Umbilical cord (tissue), 1 donor: ENCODE measurements at regions not wholly inside any gene's neighbourhood (a gene's known extent, or its start where the extent isn't known, plus 50 kb on each side); places are given as distances from the start of the nearest gene placed in this dataset.

Source experiments
- DNase-seq: peaks from one replicate; pipeline ENCODE4 v3.0.0-alpha.2; 2015; ENCODE audit warnings: low spot score

DNA sequence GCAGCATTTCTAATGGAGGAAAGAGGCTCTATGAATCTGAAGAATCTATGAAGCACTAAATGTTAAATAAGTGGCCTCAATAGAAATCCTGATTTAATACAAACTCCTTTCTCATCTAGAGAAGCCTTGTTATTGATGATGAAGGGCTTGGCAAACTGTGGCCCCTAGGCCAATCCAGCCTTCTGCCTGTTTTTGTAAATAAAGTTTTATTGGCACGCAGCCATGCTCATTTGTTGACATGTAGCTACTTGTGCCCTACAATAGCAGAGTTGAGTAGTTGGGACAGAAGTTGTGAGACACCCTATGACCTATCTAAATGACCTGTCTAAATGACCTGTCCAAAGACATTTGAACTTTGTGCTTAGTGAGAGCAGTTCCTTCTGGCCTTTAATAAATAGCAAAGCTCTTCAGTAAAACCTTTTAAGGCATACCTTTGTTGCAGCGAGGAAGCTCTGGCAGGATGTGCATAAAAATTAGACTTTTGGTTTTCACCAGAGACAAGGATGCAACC is 484.4 kb upstream of the SPRED2 start:
- no peak for DNase-seq

DNA sequence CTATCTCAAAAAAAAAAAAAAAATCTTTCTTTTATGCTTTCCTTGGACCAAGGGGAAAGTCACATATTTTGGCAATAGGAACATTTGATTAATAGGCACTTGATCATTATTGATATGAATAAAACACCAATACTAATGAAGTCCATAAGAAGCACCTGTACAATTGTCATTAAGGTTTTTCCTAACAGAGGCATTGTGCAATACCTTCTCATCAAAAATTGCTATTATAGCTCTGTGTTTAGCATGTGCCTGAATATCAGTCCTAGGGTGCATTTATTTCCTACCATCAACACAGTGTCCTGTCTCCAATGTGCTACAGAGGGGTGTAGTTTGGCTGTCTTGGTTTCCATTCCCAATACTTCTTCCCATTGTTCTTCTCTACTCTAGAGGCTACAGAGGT is 483.8 kb upstream of the SPRED2 start:
- DNase-seq = no peak

DNA sequence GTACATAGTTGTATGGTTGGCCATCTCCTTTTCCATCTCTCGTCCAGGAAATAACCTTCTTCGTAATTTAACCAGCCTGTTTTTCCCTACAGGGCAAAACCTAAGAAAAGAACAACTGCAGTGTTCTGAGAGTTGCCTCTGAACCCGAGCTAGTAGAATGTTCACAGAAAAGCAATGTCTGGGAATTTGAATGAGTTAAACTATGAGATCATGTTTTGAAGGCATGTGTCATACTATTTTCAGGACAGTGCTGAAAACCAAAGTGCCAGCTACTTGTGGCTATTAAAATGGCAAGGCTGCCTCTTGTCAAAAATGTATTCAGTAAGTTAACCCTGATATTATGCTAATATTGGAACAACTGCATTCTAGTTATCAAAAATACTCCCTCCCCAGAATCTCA is 482.9 kb upstream of the SPRED2 start:
- no peak for DNase-seq

DNA sequence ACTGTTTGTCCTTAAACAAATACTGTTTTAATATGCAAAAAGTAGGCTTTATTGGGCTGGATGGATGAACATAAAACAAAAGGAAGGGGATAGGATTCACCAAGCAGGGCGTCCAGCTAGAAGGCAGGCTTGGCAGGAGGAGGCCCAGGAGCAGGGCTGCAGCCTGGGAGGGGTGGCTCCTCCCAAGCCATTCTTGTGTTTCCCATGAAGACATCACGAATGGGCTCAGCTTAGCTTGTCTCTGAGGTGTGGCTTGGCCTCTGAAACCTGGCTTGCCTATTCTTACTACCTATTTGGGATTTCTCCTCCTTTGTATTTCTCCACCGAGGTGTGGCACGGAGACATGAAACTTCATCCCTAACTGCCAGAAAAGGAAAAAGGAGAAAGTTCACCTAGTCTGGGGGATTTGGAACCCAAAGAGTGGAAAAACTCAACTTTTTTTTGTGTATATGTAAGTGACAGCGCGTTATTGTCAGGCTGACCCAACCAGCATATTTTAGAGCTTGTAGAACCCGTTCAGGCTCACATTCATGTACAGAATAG is 481.9 kb upstream of the SPRED2 start:
- no peak for DNase-seq

DNA sequence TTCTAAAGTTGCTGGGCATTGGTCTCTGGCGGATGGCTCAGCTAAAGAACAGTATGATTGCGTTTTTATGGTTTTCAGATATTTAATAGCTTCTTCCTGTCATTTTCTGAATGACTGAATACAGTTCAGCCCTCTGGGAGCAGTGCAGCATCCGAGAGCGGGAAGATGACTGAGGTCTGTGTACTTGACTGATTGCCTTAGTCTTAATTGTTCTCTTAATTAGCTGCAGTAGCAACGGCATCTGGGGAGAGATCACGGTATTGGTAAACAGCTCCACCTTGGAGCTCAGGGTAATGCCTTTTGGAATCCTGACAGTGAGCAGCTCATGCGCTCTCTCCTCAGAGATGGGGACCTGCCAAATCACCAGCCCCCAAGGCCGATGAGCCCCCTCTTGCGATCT is 481.4 kb upstream of the SPRED2 start:
- no peak for DNase-seq

DNA sequence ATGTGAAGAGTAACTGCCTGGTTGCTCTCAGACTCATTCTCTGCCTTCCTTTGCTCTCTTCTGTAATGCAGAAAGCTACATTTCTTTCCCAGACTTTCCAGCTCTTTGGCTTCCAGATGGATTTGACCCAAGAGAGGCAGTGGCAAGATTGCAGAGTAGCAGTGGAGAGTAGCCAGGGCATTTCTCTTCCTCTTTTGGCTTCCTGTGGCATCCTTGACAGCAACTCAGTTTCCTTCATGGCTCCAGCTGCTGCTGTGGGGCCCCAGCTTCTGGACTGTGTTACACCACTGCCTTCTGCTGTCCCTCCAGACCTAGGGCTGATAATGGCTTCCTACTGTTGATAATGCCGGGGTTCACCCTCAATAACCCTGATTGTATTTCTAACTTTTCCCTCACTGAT is 469.4 kb upstream of the SPRED2 start:
- DNase-seq = no peak

DNA sequence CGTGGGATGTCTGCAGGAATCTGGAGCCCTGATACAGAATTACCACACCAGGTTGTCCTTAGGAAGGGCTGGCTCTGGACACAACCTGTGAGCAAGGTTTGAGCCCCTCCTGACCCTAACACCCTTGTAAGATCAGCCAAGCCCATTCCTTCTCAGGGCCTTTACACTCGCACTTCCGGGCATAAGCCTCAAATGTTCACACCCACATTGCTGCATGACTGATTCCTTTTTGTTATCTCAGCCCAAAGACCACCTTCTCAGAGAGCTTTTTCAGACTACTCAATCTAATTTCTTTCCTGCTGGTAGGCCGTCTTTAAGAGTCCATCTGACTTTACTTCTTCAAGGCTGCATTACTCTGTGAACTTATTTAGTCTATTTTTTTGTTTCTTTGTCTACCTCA is 464.0 kb upstream of the SPRED2 start:
- DNase-seq = no peak

DNA sequence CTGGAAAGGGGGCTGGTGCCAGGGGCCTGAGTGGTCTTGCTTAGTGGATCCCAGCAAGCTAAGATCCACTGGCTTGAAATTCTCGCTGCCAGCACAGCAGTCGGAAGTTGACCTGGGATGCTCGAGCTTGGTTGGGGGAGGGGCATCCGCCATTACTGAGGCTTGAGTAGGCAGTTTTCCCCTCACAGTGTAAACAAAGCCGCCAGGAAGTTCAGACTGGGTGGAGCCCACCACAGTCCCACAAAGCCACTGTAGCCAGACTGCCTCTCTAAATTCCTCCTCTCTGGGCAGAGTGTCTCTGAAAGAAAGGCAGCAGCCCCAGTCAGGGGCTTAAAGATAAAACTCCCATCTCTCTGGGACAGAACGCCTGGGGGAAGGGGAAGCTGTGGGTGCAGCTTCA is 457.7 kb upstream of the SPRED2 start:
- peak; percentile 7 for DNase-seq

DNA sequence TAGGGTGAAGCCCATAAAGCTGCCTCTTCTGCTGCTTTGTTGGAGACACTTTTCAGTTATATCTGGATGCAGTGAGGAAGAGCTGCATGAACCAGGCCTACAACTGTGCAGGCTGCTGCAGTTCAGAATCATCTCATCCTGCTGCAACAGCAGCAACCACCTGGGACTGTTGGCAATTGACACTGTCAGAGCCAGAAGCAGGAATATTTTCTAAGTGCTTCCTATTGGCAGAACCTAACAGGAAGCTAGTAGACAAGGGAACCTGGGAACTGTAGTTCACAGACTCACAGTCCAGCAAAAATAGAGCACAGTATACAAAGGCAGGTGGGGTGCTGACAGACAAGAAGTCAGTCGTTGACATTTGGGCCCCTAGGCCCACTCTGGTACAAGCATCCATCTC is 452.9 kb upstream of the SPRED2 start:
- no peak for DNase-seq

DNA sequence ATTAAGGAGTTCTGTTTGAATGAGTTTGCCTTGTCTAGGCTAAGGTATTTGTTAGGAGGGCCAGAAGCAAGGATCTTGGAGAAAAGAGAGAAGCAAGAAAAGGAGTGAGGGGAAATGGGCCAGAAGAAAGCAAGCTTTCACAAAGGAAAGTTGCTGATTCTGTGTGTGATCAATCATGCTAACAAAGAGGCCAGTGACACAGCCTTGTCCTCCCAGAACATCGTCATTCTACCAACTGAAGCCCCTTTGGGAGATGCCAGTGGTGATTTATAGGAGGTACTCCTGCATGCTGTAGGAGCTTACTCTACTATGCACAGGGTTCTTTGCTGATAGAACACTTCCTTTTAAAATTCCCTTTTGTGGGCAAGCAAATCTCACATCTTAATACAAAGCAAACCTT is 449.2 kb upstream of the SPRED2 start:
- DNase-seq = no peak

DNA sequence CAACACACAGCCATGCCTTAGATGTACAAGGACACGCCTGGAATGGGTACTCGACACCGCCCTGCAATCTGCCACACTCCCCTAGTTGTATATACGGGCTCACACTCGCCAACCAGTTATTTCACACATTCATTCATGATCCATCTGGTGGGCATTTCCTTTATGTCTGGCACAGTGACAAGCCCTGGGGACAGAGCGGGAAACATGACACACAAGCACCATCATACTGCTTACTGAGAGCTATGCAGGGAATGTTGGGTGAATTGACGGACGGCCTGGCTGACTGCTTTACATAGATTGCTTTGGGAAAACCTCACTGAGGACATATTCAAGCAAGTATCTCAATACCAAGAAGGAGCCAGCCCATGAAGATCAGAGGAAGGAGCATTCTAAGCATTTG is 448.0 kb upstream of the SPRED2 start:
- peak; percentile 17 for DNase-seq

DNA sequence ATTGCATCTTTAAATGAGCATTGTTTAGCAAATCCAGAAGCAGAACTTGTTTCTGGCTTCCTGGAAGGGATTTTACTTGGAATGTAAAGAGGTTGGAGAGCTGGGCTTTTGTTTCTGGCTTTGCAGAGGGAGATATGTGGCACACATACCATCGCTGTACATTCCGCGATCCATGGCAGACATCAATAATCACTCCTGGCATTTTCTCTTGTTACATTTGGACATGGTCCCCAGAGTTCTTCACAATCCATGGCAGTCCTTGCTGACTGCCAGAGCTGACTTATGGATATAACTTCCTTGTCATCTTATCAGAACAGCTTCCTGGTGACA is 445.6 kb upstream of the SPRED2 start:
- peak; percentile 72 for DNase-seq

DNA sequence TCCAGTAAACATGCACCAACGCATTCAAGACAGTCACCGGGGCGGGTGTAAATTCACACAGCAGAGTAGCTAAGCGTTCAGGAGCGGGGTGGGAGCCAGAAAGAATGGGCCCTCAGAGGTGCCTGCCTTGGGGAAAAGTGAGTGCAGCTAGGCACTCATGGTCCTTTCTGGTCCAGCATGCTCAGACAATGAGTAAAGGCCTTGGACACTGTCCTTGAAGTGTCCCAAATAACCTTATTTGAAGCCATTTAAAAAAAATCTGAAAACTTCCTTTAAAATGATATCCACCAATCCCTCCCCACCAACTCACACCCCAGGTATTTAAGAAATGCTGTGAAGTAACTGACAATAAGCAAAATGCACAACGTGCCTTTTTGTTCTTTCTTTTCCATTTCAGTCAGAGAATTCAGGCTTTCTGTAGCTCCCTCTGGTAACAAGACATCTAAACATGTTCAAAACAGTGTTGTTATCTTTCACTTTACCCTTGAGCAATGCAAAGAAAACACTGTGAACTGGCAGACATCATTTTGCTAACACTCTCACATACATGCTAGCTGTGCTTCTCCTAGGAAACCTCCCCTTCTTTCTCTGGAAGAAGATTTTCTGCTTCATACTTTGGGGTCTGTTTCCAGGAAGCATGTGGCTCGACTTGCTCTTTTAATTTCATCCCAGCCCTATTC is 445.1 kb upstream of the SPRED2 start:
- DNase-seq = no peak

DNA sequence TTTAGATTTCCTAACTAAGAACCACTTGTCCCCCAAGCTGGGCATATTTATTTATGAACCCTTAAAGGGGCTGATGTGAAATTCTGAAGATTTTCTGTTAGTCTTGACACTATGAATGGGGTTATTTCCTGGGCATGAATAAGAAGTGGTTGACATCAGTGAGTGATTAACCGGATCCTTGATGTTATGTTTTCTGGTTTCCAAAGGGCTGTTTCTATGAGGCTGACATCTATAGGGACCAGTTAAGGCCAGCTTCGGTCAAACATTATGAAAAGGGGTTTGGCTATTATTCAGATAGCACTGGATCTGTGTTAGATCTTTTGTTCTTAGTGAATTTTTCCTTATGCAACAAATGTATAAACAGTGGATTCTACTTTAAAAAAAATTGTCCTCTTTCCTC is 443.7 kb upstream of the SPRED2 start:
- DNase-seq = no peak

DNA sequence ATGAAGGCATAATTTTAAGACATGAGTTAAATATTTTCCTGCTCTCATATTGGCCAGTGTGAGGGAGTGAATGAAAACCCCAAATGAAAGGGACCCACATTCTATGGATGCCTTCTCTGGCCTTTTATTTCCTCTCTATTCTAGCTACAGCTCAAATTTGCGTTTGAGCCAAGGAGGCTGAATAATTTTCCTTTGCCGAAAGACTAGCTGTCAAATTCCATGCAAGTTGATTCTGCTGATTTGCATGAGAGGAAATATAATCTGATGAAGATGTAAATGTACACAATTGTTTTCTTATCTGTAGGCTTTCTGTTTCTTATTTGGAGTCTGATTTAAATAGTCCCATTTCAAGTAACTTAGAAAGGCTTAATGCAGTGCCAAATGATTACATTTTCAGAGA is 438.4 kb upstream of the SPRED2 start:
- DNase-seq = no peak

DNA sequence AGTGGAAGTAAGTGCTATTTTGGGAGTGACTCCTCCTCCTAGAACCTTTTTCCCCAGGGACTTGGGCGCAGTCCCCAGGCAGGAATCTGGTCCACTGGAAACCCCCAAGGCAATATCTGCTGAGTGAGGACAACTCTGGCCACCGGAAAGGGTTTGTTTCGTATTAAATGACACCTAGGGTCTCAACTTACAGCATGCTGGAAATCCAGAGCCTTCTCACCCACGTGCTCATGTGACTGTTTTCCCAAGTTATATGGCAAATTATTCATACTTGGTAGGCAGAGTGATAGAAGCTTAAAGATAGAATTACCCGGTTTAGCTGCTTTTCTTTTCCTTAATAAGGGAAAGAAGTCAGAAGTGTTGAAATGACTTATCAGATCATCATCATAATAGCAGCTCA is 436.9 kb upstream of the SPRED2 start:
- no peak for DNase-seq

DNA sequence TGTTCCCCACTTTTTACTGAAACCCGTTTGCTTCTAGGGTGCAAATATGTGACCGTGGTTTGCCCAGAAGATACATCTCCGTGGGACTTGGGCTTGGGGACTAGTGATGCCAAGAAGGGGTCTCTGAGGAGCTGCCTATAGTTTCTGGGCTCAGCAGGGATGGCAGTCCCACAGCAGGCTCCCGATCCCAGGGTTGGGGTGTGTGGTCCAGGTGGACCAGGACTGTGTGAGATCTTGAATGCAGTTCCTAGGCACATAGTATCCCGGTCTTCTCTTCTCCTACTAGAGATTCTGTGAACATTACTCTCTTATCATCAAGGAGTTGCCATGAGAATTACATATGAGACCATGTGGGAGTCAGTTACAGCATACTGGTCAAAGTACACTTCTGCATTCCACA is 435.8 kb upstream of the SPRED2 start:
- no peak for DNase-seq

DNA sequence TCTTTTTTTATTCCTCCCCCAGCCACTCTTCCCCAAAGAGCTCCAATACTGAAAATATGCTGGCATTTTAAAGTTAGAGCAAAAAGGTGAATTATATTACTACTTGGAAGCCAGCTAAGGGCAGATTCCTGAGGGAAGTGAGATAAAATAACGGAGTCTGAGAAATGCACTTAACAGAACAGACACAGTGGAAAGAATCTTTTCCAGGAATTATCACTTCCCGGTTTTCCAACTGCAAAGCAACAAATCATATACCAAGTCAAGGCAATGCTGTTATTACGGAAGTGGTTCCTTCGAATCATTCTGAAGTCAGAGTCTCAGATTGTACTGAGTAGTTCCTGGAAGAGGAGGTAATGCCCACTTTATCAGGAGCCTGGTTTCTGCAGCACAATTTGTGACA is 435.0 kb upstream of the SPRED2 start:
- peak; percentile 60 for DNase-seq

DNA sequence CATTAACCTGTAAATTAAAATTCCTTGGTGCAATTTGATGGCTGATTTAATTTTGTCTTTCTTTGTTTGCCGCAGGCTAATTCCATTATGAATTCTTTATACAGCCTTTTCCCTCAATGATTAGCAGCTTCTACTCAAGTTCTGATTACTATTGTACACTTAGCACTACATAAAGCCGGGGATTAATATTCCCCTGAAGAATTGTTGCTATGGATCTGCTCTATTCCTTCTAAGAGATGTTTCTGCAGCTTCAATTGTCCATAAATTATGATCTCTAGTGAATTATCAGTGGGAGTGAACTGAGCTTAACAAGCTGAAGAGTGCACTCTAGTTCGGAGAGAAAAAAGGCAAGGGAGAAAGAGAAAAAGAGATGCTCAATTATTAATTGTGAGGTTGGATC is 433.7 kb upstream of the SPRED2 start:
- DNase-seq = no peak

DNA sequence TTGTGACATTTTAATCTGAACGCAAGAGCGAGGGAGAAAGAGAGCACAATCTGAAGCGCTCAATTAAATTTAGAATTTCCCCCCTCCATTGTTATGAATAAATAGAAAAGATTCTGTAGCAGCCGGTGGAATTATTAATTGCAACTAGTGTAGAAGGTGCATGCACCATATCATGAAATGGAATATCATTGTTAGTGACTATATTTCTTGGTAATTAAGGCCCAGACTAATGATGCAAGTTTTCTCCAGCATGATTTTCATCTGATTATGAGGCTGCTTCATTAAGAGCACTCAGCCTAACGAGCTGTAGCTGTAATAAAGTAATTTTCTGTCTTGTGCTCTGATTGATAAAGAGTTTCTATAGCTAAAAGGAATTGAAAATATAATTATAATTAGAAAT is 432.2 kb upstream of the SPRED2 start:
- DNase-seq = no peak

DNA sequence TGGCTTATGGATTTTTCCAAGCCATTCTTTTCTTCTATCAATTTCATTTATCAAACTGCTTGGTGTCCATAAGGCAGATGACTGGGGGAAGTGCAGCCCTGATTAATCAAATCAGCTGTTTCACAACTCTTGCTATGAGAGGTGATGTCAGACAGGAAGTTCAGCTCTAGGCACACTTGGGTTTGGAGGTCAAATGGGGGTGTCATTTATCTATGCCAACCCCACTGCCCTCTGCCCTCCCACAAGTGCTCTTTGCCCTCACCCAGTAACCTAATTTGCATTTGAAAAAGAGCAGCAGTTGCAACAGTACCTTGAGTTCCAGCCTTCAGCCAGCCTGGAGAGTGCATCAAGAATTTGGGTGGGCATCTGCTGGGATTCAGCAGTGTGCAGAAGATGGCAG is 431.3 kb upstream of the SPRED2 start:
- DNase-seq = no peak

DNA sequence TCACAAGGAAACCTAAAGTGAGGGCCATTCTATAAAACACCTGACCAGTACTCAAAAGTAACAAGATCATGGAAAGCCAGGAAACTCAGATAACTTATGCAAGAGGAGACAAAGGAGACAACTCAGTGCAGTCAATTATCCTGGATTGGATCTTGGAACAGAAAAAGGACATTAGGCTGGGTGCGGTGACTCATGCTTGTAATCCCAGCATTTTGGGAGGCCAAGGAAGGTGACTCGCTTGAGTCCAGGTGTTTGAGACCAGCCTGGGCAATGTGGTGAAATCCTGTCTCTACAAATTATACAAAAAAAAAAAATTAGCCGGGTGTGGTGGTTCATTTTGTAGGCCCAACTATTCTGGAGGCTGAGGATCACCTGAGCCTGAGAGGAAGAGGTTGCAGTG is 424.5 kb upstream of the SPRED2 start:
- DNase-seq = no peak

DNA sequence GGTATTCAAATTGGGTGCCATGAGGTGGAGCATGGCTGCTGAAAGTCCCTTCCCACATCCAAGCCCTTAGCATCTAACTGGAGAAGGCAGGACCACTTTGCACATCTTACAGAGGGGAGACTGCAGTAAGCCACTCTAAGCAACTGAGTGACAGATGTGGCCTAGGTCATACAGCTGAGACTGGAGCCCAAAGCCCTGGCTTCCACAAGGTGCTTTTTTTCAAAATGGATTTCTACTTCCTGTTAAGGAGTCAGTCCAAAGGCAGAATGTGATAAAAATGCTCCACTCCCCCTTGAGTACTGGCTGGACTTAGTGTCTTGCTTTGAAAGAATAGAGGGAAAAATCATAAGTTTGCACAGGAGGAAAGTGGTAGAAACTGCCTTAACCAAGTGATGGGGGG is 424.0 kb upstream of the SPRED2 start:
- DNase-seq = no peak

DNA sequence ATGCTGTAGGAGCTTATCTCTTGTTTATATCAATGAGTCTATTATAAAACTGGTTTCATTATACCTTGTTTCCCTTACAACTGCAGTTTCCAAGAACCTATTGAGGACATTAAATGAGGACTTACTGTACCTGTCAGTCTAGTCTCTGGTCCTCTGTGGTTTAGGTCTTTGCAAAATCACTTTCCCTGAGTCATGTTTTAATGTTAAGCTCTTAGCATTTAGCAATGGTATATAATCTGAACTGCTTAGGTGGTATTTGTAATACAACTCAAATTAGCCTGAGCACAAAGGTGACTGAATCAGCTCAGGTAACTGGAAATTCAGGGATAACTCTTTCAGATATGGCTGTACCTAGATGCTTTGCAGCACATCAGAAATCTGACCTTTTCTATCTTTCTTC is 418.3 kb upstream of the SPRED2 start:
- DNase-seq = no peak
